HL-60 (cell line): ENCODE measurements at regions not wholly inside any gene's neighbourhood (a gene's known extent, or its start where the extent isn't known, plus 50 kb on each side); places are given as distances from the start of the nearest gene placed in this dataset.

Experiments used
- CTCF ChIP-seq: IDR thresholded peaks from one replicate; pipeline ENCODE4 v1.5.1; 2011; ENCODE audit warnings: low read length, control low read depth, inconsistent platforms; ENCODE audit not compliant: insufficient read depth
- TF ChIP-seq, protein P1 (sequence below): IDR thresholded peaks from 2 replicates; pipeline ENCODE4 v1.6.1; 2012; ENCODE audit warnings: low read depth; ENCODE audit not compliant: insufficient replicate concordance

DNA sequence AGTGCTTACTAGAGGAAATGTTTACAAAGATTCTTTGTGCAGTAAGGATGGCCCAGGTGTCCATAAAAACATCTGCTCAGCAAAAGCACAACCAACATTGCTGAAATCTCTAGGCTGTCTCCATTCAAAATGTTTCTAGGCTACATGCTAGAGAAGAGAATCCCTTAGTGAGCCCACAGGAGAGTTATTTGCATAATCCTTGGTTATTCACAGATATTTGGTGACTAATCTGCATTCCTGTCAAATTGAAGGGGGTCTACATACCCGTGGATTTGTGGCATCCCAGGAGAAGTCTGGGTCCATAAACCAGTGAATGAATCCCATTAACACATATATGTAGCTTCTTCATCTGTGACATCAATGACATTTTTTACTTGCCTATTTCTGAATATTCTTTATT, 261.3 kb upstream of the ESRRG start:
- TF ChIP-seq, protein P1, sequence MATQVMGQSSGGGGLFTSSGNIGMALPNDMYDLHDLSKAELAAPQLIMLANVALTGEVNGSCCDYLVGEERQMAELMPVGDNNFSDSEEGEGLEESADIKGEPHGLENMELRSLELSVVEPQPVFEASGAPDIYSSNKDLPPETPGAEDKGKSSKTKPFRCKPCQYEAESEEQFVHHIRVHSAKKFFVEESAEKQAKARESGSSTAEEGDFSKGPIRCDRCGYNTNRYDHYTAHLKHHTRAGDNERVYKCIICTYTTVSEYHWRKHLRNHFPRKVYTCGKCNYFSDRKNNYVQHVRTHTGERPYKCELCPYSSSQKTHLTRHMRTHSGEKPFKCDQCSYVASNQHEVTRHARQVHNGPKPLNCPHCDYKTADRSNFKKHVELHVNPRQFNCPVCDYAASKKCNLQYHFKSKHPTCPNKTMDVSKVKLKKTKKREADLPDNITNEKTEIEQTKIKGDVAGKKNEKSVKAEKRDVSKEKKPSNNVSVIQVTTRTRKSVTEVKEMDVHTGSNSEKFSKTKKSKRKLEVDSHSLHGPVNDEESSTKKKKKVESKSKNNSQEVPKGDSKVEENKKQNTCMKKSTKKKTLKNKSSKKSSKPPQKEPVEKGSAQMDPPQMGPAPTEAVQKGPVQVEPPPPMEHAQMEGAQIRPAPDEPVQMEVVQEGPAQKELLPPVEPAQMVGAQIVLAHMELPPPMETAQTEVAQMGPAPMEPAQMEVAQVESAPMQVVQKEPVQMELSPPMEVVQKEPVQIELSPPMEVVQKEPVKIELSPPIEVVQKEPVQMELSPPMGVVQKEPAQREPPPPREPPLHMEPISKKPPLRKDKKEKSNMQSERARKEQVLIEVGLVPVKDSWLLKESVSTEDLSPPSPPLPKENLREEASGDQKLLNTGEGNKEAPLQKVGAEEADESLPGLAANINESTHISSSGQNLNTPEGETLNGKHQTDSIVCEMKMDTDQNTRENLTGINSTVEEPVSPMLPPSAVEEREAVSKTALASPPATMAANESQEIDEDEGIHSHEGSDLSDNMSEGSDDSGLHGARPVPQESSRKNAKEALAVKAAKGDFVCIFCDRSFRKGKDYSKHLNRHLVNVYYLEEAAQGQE, result no peak
- no peak for TF ChIP-seq CTCF
